ENCODE measurements at regions not wholly inside any gene's neighbourhood (a gene's known extent, or its start where the extent isn't known, plus 50 kb on each side); places are given as distances from the start of the nearest gene placed in this dataset.
"Not testable (repeated sequence)": the region's sequence is repeated elsewhere in the genome, so short reads cannot be mapped to it uniquely, and the experiment has no call there.

- Histone ChIP-seq H3K27ac (no peak overlapping the region), H3K36me3 (no peaks in the 10 kb centered on the region), H3K27me3 (no peaks in the 10 kb centered on the region), H3K4me3 (no peak overlapping the region), H3K4me1 (no peaks in the 10 kb centered on the region), H3K9me3 (no peaks in the 10 kb centered on the region)
- TF ChIP-seq EP300 (IDR thresholded peaks at IDR 0.05; ENCODE audit: low read depth) (no peak), CTCF (IDR thresholded peaks at IDR 0.05) (no peak), POLR2AphosphoS5 (IDR thresholded peaks at IDR 0.05) (no peak), POLR2A (IDR thresholded peaks at IDR 0.05) (no peak)
- in situ Hi-C loops (cut with MboI; ENCODE audit: low pct_ligation_motif_present in 1 of 4, low pct_unique_long_range_greater_than_20kb in 1 of 4, low sequenced_read_pairs in 3 of 4), result no loop called here
- WGBS, 2 donors (ENCODE audit: low coverage in 1 of 2), result 72 to 78% methylated on average over 3 of the region's 3 CpGs
- intact Hi-C loops (cut with DNase I; ENCODE audit: low total_unique reads), result no loop called here
- no peak for DNase-seq
Observed at GRCh38 chrX:125151146-125151545, 168.5 kb upstream of the TEX13C start.

- no peaks in the 10 kb centered on the region for H3K9me3 ChIP-seq
- in situ Hi-C loops (cut with MboI; ENCODE audit: low pct_ligation_motif_present in 1 of 4, low pct_unique_long_range_greater_than_20kb in 1 of 4, low sequenced_read_pairs in 3 of 4) (no loop called here), intact Hi-C loops (cut with DNase I; ENCODE audit: low total_unique reads) (no loop called here)
- WGBS, 2 donors (ENCODE audit: low coverage in 1 of 2), result 76% methylated on average over 2 of the region's 2 CpGs; no CpG with 5 or more reads in 1 of the 2 donors
- no peak overlapping the region for H3K27ac ChIP-seq
- no peaks in the 10 kb centered on the region for H3K27me3 ChIP-seq
- no peaks in the 10 kb centered on the region for H3K36me3 ChIP-seq
- no peak for DNase-seq
- H3K4me1 ChIP-seq, result no peaks in the 10 kb centered on the region
- no peak overlapping the region for H3K4me3 ChIP-seq
- no peak for TF ChIP-seq CTCF (IDR thresholded peaks at IDR 0.05)
- TF ChIP-seq EP300 (IDR thresholded peaks at IDR 0.05; ENCODE audit: low read depth), result no peak
- TF ChIP-seq POLR2AphosphoS5 (IDR thresholded peaks at IDR 0.05), result no peak
- TF ChIP-seq POLR2A (IDR thresholded peaks at IDR 0.05), result no peak
Observed at GRCh38 chrX:125152011-125152410, 167.7 kb upstream of the TEX13C start.

GRCh38 chrX:125153621-125154020 is 166.1 kb upstream of the TEX13C start:
- Histone ChIP-seq H3K4me1 (no peaks in the 10 kb centered on the region), H3K36me3 (no peaks in the 10 kb centered on the region), H3K9me3 (no peaks in the 10 kb centered on the region), H3K4me3 (no peak overlapping the region), H3K27me3 (no peaks in the 10 kb centered on the region), H3K27ac (no peak overlapping the region)
- TF ChIP-seq EP300 (IDR thresholded peaks at IDR 0.05; ENCODE audit: low read depth) (no peak), CTCF (IDR thresholded peaks at IDR 0.05) (no peak), POLR2AphosphoS5 (IDR thresholded peaks at IDR 0.05) (no peak), POLR2A (IDR thresholded peaks at IDR 0.05) (no peak)
- intact Hi-C loops (cut with DNase I; ENCODE audit: low total_unique reads), result no loop called here
- DNase-seq, result no peak
- WGBS, 2 donors (ENCODE audit: low coverage in 1 of 2), result 26% methylated on average over 2 of the region's 2 CpGs; no CpG with 5 or more reads in 1 of the 2 donors
- in situ Hi-C loops (cut with MboI; ENCODE audit: low pct_ligation_motif_present in 1 of 4, low pct_unique_long_range_greater_than_20kb in 1 of 4, low sequenced_read_pairs in 3 of 4), result no loop called here

GRCh38 chrX:125154288-125155257 is 165.1 kb upstream of the TEX13C start:
- 88 to 97% methylated on average over 7 to 32 of the region's 32 CpGs for WGBS, 2 donors (ENCODE audit: low coverage in 1 of 2)
- H3K36me3 ChIP-seq; H3K4me1 ChIP-seq; DNase-seq; H3K4me3 ChIP-seq; H3K27me3 ChIP-seq; H3K27ac ChIP-seq; in situ Hi-C loops (cut with MboI; ENCODE audit: low pct_ligation_motif_present in 1 of 4, low pct_unique_long_range_greater_than_20kb in 1 of 4, low sequenced_read_pairs in 3 of 4); H3K9me3 ChIP-seq; intact Hi-C loops (cut with DNase I; ENCODE audit: low total_unique reads): not testable (repeated sequence)

DNA sequence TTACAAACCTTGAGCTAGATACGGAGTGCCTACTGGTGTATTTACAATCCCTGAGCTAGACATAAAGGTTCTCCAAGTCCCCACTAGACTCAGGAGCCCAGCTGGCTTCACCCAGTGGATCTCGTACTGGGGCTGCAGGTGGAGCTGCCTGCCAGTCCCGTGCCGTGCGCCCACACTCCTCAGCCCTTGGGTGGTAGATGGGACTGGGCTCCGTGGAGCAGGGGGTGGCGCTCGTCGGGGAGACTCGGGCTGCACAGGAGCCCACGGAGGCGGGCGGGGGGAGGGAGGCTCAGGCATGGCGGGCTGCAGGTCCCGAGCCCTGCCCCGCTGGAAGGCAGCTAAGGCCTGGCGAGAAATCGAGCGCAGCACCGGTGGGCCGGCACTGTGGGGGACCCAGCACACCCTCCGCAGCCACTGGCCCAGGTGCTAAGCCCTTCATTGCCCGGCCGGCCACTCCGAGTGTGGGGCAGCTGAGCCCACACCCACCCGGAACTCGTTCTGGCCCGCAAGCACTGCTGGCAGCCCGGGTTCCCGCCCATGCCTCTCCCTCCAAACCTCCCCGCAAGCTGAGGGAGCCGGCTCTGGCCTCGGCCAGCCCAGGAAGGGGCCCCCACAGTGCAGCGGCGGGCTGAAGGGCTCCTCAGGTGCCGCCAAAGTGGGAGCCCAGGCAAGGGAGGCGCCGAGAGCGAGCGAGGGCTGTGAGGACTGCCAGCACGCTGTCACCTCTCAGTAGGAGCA is 164.2 kb upstream of the TEX13C start:
- H3K9me3 ChIP-seq; DNase-seq; H3K27ac ChIP-seq; H3K4me1 ChIP-seq; H3K27me3 ChIP-seq; H3K4me3 ChIP-seq; intact Hi-C loops (cut with DNase I; ENCODE audit: low total_unique reads); in situ Hi-C loops (cut with MboI; ENCODE audit: low pct_ligation_motif_present in 1 of 4, low pct_unique_long_range_greater_than_20kb in 1 of 4, low sequenced_read_pairs in 3 of 4); H3K36me3 ChIP-seq: not testable (repeated sequence)
- WGBS, 2 donors (ENCODE audit: low coverage in 1 of 2), result 92% methylated on average over 40 of the region's 41 CpGs; no CpG with 5 or more reads in 1 of the 2 donors
